Endothelial cell (in vitro differentiated cells): ENCODE measurements at regions not wholly inside any gene's neighbourhood (a gene's known extent, or its start where the extent isn't known, plus 50 kb on each side); places are given as distances from the start of the nearest gene placed in this dataset.

Experiments
- DNase-seq: peaks from one replicate; pipeline ENCODE4 v3.0.0; 2021; ENCODE audit warnings: low spot score
- H3K27ac Mint-ChIP-seq: one replicate; pipeline ENCODE4 v1.8.0; 2021; ENCODE audit warnings: mixed read lengths, inconsistent platforms; ENCODE audit not compliant: unreplicated experiment
- H3K27me3 Mint-ChIP-seq: one replicate; pipeline ENCODE4 v1.8.0; 2021; ENCODE audit warnings: mild to moderate bottlenecking, moderate library complexity, mixed read lengths, inconsistent platforms; ENCODE audit not compliant: unreplicated experiment
- H3K36me3 Mint-ChIP-seq: one replicate; pipeline ENCODE4 v1.8.0; 2021; ENCODE audit warnings: mild to moderate bottlenecking, low read depth, mixed read lengths, inconsistent platforms; ENCODE audit not compliant: unreplicated experiment
- H3K4me1 Mint-ChIP-seq: one replicate; pipeline ENCODE4 v1.8.0; 2021; ENCODE audit warnings: mild to moderate bottlenecking, mixed read lengths, inconsistent platforms; ENCODE audit not compliant: unreplicated experiment
- H3K4me3 Mint-ChIP-seq: one replicate; pipeline ENCODE4 v1.8.0; 2021; ENCODE audit warnings: mild to moderate bottlenecking, mixed read lengths, inconsistent platforms; ENCODE audit not compliant: unreplicated experiment
- H3K9me3 Mint-ChIP-seq: one replicate; pipeline ENCODE4 v1.8.0; 2021; ENCODE audit warnings: mixed read lengths, inconsistent platforms; ENCODE audit not compliant: unreplicated experiment
- CTCF ChIP-seq: fragments of 200-600 bp; sonication (generic); IDR thresholded peaks from one replicate; pipeline ENCODE4 v1.5.0; 2021; ENCODE audit warnings: antibody characterized with exemption; ENCODE audit not compliant: unreplicated experiment

GRCh38 chr4:164508771-164509170, 245.2 kb upstream of the SMIM31 start:
- H3K27me3 Mint-ChIP-seq: no peaks in the 10 kb centered on the region
- H3K9me3 Mint-ChIP-seq: no peaks in the 10 kb centered on the region
- DNase-seq: no peak
- no peak for TF ChIP-seq CTCF
- H3K27ac Mint-ChIP-seq: no peak overlapping the region
- H3K4me3 Mint-ChIP-seq: no peak overlapping the region
- peaks cover 2% of the 10 kb centered on the region for H3K4me1 Mint-ChIP-seq
- H3K36me3 Mint-ChIP-seq: no peaks in the 10 kb centered on the region

GRCh38 chr4:164509951-164510350, 244.0 kb upstream of the SMIM31 start:
- Mint-ChIP-seq H3K4me1 (peaks cover 2% of the 10 kb centered on the region), H3K36me3 (no peaks in the 10 kb centered on the region), H3K4me3 (no peak overlapping the region), H3K27ac (no peak overlapping the region), H3K9me3 (no peaks in the 10 kb centered on the region), H3K27me3 (no peaks in the 10 kb centered on the region)
- TF ChIP-seq CTCF: no peak
- DNase-seq: no peak

GRCh38 chr4:164512124-164512523, 241.8 kb upstream of the SMIM31 start:
- TF ChIP-seq CTCF: no peak
- Mint-ChIP-seq H3K36me3 (no peaks in the 10 kb centered on the region), H3K27me3 (peaks cover 2% of the 10 kb centered on the region)

GRCh38 chr4:164514765-164515164, 239.2 kb upstream of the SMIM31 start:
- no peak overlapping the region for H3K27ac Mint-ChIP-seq
- H3K36me3 Mint-ChIP-seq: no peaks in the 10 kb centered on the region
- TF ChIP-seq CTCF: no peak
- no peak overlapping the region for H3K4me3 Mint-ChIP-seq
- no peaks in the 10 kb centered on the region for H3K9me3 Mint-ChIP-seq
- no peak for DNase-seq
- peaks cover 2% of the 10 kb centered on the region for H3K27me3 Mint-ChIP-seq
- H3K4me1 Mint-ChIP-seq: no peaks in the 10 kb centered on the region

More at GRCh38 chr4:164512124-164512523, 241.8 kb upstream of the SMIM31 start:
- Mint-ChIP-seq H3K9me3 (no peaks in the 10 kb centered on the region), H3K4me1 (no peaks in the 10 kb centered on the region), H3K27ac (no peak overlapping the region), H3K4me3 (no peak overlapping the region)
- DNase-seq: no peak

GRCh38 chr4:164524789-164525188, 229.1 kb upstream of the SMIM31 start:
- no peak overlapping the region for H3K27ac Mint-ChIP-seq
- H3K4me1 Mint-ChIP-seq: peaks cover 13% of the 10 kb centered on the region
- H3K4me3 Mint-ChIP-seq: no peak overlapping the region
- no peak for TF ChIP-seq CTCF
- no peaks in the 10 kb centered on the region for H3K9me3 Mint-ChIP-seq
- no peak for DNase-seq
- H3K36me3 Mint-ChIP-seq: no peaks in the 10 kb centered on the region
- no peaks in the 10 kb centered on the region for H3K27me3 Mint-ChIP-seq
